Activated T-cell treated with anti-CD3 and anti-CD28 coated beads for 4 hours (primary cell): ENCODE measurements at regions not wholly inside any gene's neighbourhood (a gene's known extent, or its start where the extent isn't known, plus 50 kb on each side); places are given as distances from the start of the nearest gene placed in this dataset.

ENCODE experiments used
- DNase-seq: peaks from one replicate; pipeline ENCODE4 v3.0.0-alpha.2; 2020

- DNase-seq: no peak
Observed at GRCh38 chr5:164051745-164052144, 546.3 kb downstream of the MAT2B start.

GRCh38 chr5:164052536-164053093 is 547.2 kb downstream of the MAT2B start:
- no peak for DNase-seq

- DNase-seq: no peak
Observed at GRCh38 chr5:164053123-164053522, 547.7 kb downstream of the MAT2B start.

- DNase-seq: no peak
Observed at GRCh38 chr5:164054461-164054860, 549.0 kb downstream of the MAT2B start.

GRCh38 chr5:164057121-164057520 is 551.7 kb downstream of the MAT2B start:
- DNase-seq: no peak

GRCh38 chr5:164058621-164059020 is 553.2 kb downstream of the MAT2B start:
- DNase-seq: no peak

- no peak for DNase-seq
Observed at GRCh38 chr5:164059471-164059870, 554.1 kb downstream of the MAT2B start.

- no peak for DNase-seq
Observed at GRCh38 chr5:164060786-164061355, 555.5 kb downstream of the MAT2B start.

- no peak for DNase-seq
Observed at GRCh38 chr5:164062304-164062703, 556.9 kb downstream of the MAT2B start.

GRCh38 chr5:164065266-164065665 is 559.8 kb downstream of the MAT2B start:
- no peak for DNase-seq

GRCh38 chr5:164071671-164072070 is 566.3 kb downstream of the MAT2B start:
- DNase-seq: no peak

- no peak for DNase-seq
Observed at GRCh38 chr5:164073081-164073480, 567.7 kb downstream of the MAT2B start.

- DNase-seq: no peak
Observed at GRCh38 chr5:164076556-164076955, 571.1 kb downstream of the MAT2B start.

- DNase-seq: no peak
Observed at GRCh38 chr5:164090358-164090757, 584.9 kb downstream of the MAT2B start.

- no peak for DNase-seq
Observed at GRCh38 chr5:164091836-164092235, 586.4 kb downstream of the MAT2B start.

GRCh38 chr5:164094291-164094690 is 588.9 kb downstream of the MAT2B start:
- DNase-seq: no peak

- no peak for DNase-seq
Observed at GRCh38 chr5:164097749-164098148, 592.3 kb downstream of the MAT2B start.

- no peak for DNase-seq
Observed at GRCh38 chr5:164098531-164098930, 593.1 kb downstream of the MAT2B start.

GRCh38 chr5:164098979-164099378 is 593.6 kb downstream of the MAT2B start:
- DNase-seq: no peak

GRCh38 chr5:164115420-164115819 is 610.0 kb downstream of the MAT2B start:
- no peak for DNase-seq

- no peak for DNase-seq
Observed at GRCh38 chr5:164119806-164120447, 614.5 kb downstream of the MAT2B start.

- no peak for DNase-seq
Observed at GRCh38 chr5:164127527-164127926, 622.1 kb downstream of the MAT2B start.

- DNase-seq: no peak
Observed at GRCh38 chr5:164132358-164132757, 626.9 kb downstream of the MAT2B start.

GRCh38 chr5:164137095-164137494 is 631.7 kb downstream of the MAT2B start:
- no peak for DNase-seq

- DNase-seq: no peak
Observed at GRCh38 chr5:164139423-164139822, 634.0 kb downstream of the MAT2B start.
